GM12872 (cell line): ENCODE measurements at regions not wholly inside any gene's neighbourhood (a gene's known extent, or its start where the extent isn't known, plus 50 kb on each side); places are given as distances from the start of the nearest gene placed in this dataset.

ENCODE experiments used
- CTCF ChIP-seq: IDR thresholded peaks from 3 replicates; pipeline ENCODE4 v1.5.1; 2011; ENCODE audit warnings: low read depth, mild to moderate bottlenecking, low read length, moderate library complexity; ENCODE audit not compliant: insufficient read depth

GRCh38 chr11:95495706-95496105 lies 264.7 kb upstream of the SESN3 start:
- no peak for TF ChIP-seq CTCF

DNA sequence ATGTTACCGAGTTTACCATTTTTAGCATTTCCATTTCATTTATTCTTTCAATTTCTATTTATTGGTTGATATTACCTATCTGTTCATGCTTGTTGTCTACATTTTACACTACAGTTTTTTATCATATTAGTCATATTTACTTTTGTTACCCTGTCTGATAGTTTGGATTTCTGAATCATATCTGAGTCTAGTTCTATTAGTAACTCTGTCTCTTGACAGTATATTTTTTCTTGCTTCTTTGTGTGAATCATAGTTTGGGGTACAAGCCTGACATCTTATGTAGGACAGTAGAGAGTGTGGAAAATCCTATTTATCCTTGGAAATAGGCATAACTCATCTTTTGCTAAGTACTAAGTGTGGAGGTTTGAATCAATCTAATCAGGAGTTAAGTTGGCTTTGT lies 263.9 kb upstream of the SESN3 start:
- no peak for TF ChIP-seq CTCF

- TF ChIP-seq CTCF, result no peak
Observed at GRCh38 chr11:95494167-95494566, 263.2 kb upstream of the SESN3 start.

DNA sequence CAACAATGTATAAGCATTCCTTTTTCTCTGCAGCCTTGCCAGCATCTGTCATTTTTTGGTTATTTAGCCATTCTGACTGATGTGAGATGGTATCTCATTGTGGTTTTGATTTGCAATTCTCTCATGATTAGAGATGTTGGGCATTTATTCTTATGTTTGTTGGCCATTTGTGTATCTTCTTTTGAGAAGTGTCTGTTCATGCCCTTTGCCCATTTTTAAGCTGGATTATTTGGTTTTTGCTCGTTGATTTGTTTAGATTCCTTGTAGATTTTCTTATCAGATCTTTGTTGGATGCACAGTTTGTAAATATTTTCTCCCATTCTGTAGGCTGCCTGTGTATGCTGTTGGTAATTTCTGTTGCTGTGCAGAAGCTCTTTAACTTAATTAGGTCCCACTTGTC lies 259.6 kb upstream of the SESN3 start:
- no peak for TF ChIP-seq CTCF

- no peak for TF ChIP-seq CTCF
Observed at GRCh38 chr11:95487938-95488337, 256.9 kb upstream of the SESN3 start.

- no peak for TF ChIP-seq CTCF
Observed at GRCh38 chr11:95487391-95487790, 256.4 kb upstream of the SESN3 start.

GRCh38 chr11:95486979-95487378 lies 256.0 kb upstream of the SESN3 start:
- no peak for TF ChIP-seq CTCF

GRCh38 chr11:95486466-95486865 lies 255.5 kb upstream of the SESN3 start:
- no peak for TF ChIP-seq CTCF
